Choroid plexus epithelial cell (primary cell): ENCODE measurements at regions not wholly inside any gene's neighbourhood (a gene's known extent, or its start where the extent isn't known, plus 50 kb on each side); places are given as distances from the start of the nearest gene placed in this dataset.
"Not testable (repeated sequence)": the region's sequence is repeated elsewhere in the genome, so short reads cannot be mapped to it uniquely, and the experiment has no call there.

Source experiments
- DNase-seq: peaks from one replicate; pipeline ENCODE4 v3.0.0-alpha.2; 2010; ENCODE audit warnings: low read depth
- H3K4me3 ChIP-seq: 2 replicates; pipeline ENCODE4 v1.5.1; 2011; ENCODE audit warnings: low read depth, mild to moderate bottlenecking, control low read depth, low read length, moderate library complexity
- CTCF ChIP-seq: conservative IDR thresholded peaks from 2 replicates; pipeline ENCODE4 v1.5.1; 2011; ENCODE audit warnings: low read depth, mild to moderate bottlenecking, control low read depth, inconsistent platforms, low read length, moderate library complexity

GRCh38 chr1:215287362-215287761 is 204.8 kb downstream of the KCNK2 start:
- no peak overlapping the region for H3K4me3 ChIP-seq
- TF ChIP-seq CTCF, result no peak
- DNase-seq, result no peak

- TF ChIP-seq CTCF, result no peak
- H3K4me3 ChIP-seq, result no peak overlapping the region
- peak; percentile 1 for DNase-seq
Observed at GRCh38 chr1:215290018-215290417, 207.5 kb downstream of the KCNK2 start.

- TF ChIP-seq CTCF, result no peak
- no peak overlapping the region for H3K4me3 ChIP-seq
- DNase-seq, result no peak
Observed at GRCh38 chr1:215292932-215293331, 210.4 kb downstream of the KCNK2 start.

GRCh38 chr1:215306426-215306825 is 223.9 kb downstream of the KCNK2 start:
- no peak for DNase-seq
- H3K4me3 ChIP-seq, result no peak overlapping the region
- no peak for TF ChIP-seq CTCF

GRCh38 chr1:215321802-215322201 is 239.3 kb downstream of the KCNK2 start:
- no peak for TF ChIP-seq CTCF
- no peak overlapping the region for H3K4me3 ChIP-seq
- no peak for DNase-seq

GRCh38 chr1:215323992-215324391 is 241.5 kb downstream of the KCNK2 start:
- not testable (repeated sequence) for H3K4me3 ChIP-seq

GRCh38 chr1:215330426-215330825 is 236.7 kb upstream of the KCTD3 start:
- TF ChIP-seq CTCF, result no peak
- DNase-seq, result no peak
- no peak overlapping the region for H3K4me3 ChIP-seq

More at GRCh38 chr1:215323992-215324391, 241.5 kb downstream of the KCNK2 start:
- not testable (repeated sequence) for DNase-seq

GRCh38 chr1:215344539-215344938 is 222.6 kb upstream of the KCTD3 start:
- no peak for DNase-seq
- TF ChIP-seq CTCF, result no peak

More at GRCh38 chr1:215344539-215344938, 222.6 kb upstream of the KCTD3 start:
- H3K4me3 ChIP-seq, result no peak overlapping the region
